GM12878 (cell line): ENCODE measurements at regions not wholly inside any gene's neighbourhood (a gene's known extent, or its start where the extent isn't known, plus 50 kb on each side); places are given as distances from the start of the nearest gene placed in this dataset.

ENCODE experiments used
- FOXM1 ChIP-seq: IDR thresholded peaks from 2 replicates; pipeline ENCODE4 v1.6.1; 2012; ENCODE audit warnings: low read depth, mild to moderate bottlenecking, inconsistent platforms, low read length, moderate library complexity
- ZSCAN29 ChIP-seq: fragments of 450-650 bp; IDR thresholded peaks from 2 replicates; pipeline ENCODE4 v1.6.1; 2017; ENCODE audit warnings: mild to moderate bottlenecking, moderate library complexity
- TF ChIP-seq, protein P1 (sequence below), 3 experiments: IDR thresholded peaks in 2 of 3; conservative IDR thresholded peaks in 1 of 3; 2 replicates each; pipeline ENCODE4 v1.5.1; 2011; ENCODE audit warnings: low read depth in 3 of 3, low read length in 3 of 3, mild to moderate bottlenecking in 3 of 3, control low read depth in 2 of 3, moderate library complexity in 2 of 3, inconsistent platforms in 1 of 3, mixed read lengths in 1 of 3; ENCODE audit not compliant: control insufficient read depth in 2 of 3, insufficient read depth in 1 of 3; ENCODE audit errors: extremely low read depth in 1 of 3
- TF ChIP-seq, protein P2 (sequence below): IDR thresholded peaks from 2 replicates; pipeline ENCODE4 v1.6.1; 2012; ENCODE audit warnings: mild to moderate bottlenecking, low read depth, low read length

DNA sequence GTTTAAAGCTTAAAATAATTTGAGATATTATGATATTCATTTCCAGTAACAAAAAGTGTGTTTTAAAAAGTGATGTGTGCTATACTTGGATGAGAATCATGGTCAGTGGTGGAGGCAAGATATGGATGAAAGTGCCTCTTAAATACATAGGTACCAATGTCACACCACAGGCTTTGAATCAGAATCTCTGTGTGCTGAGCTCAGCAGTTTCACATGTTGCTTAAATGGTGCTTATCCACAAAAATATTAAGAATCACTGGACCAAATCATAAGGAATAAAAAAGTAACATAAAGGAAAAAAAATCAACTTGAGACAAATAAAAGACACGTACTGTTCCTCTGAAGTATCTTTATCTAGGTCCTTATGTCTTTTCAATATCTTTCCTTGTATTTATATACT is 850.5 kb upstream of the POT1 start:
- TF ChIP-seq, protein P1, sequence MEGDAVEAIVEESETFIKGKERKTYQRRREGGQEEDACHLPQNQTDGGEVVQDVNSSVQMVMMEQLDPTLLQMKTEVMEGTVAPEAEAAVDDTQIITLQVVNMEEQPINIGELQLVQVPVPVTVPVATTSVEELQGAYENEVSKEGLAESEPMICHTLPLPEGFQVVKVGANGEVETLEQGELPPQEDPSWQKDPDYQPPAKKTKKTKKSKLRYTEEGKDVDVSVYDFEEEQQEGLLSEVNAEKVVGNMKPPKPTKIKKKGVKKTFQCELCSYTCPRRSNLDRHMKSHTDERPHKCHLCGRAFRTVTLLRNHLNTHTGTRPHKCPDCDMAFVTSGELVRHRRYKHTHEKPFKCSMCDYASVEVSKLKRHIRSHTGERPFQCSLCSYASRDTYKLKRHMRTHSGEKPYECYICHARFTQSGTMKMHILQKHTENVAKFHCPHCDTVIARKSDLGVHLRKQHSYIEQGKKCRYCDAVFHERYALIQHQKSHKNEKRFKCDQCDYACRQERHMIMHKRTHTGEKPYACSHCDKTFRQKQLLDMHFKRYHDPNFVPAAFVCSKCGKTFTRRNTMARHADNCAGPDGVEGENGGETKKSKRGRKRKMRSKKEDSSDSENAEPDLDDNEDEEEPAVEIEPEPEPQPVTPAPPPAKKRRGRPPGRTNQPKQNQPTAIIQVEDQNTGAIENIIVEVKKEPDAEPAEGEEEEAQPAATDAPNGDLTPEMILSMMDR (IDR thresholded peaks at IDR 0.05 in 2 of 3, conservative IDR thresholded peaks at IDR 0.05 in 1 of 3; ENCODE audit: control insufficient read depth in 2 of 3, extremely low read depth in 1 of 3, insufficient read depth in 1 of 3, low read depth in 3 of 3, low read length in 3 of 3): no peak
- TF ChIP-seq, protein P2, sequence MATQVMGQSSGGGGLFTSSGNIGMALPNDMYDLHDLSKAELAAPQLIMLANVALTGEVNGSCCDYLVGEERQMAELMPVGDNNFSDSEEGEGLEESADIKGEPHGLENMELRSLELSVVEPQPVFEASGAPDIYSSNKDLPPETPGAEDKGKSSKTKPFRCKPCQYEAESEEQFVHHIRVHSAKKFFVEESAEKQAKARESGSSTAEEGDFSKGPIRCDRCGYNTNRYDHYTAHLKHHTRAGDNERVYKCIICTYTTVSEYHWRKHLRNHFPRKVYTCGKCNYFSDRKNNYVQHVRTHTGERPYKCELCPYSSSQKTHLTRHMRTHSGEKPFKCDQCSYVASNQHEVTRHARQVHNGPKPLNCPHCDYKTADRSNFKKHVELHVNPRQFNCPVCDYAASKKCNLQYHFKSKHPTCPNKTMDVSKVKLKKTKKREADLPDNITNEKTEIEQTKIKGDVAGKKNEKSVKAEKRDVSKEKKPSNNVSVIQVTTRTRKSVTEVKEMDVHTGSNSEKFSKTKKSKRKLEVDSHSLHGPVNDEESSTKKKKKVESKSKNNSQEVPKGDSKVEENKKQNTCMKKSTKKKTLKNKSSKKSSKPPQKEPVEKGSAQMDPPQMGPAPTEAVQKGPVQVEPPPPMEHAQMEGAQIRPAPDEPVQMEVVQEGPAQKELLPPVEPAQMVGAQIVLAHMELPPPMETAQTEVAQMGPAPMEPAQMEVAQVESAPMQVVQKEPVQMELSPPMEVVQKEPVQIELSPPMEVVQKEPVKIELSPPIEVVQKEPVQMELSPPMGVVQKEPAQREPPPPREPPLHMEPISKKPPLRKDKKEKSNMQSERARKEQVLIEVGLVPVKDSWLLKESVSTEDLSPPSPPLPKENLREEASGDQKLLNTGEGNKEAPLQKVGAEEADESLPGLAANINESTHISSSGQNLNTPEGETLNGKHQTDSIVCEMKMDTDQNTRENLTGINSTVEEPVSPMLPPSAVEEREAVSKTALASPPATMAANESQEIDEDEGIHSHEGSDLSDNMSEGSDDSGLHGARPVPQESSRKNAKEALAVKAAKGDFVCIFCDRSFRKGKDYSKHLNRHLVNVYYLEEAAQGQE: no peak
- TF ChIP-seq FOXM1: no peak
- no peak for TF ChIP-seq ZSCAN29
